OCI-LY1 (cell line): ENCODE measurements at regions not wholly inside any gene's neighbourhood (a gene's known extent, or its start where the extent isn't known, plus 50 kb on each side); places are given as distances from the start of the nearest gene placed in this dataset.

Experiments used
- H2AFZ ChIP-seq: fragments of 200-600 bp; sonication (generic), shearing (Covaris generic); 2 replicates; pipeline ENCODE4 v1.6.0; 2014; ENCODE audit warnings: antibody characterized with exemption, mild to moderate bottlenecking, low read length
- H3F3A ChIP-seq: fragments of 200-600 bp; sonication (generic), shearing (Covaris generic); 2 replicates; pipeline ENCODE4 v1.6.0; 2014; ENCODE audit warnings: mild to moderate bottlenecking, antibody characterized with exemption, low read length, moderate library complexity; ENCODE audit not compliant: insufficient read depth
- H3K27ac ChIP-seq: fragments of 200-600 bp; sonication (generic); 2 replicates; pipeline ENCODE4 v1.5.1; 2014; ENCODE audit warnings: low read length, mixed run types, mild to moderate bottlenecking, low read depth; ENCODE audit not compliant: poor library complexity, severe bottlenecking
- H3K27me3 ChIP-seq: fragments of 200-600 bp; sonication (generic); 2 replicates; pipeline ENCODE4 v1.6.0; 2014; ENCODE audit warnings: antibody characterized with exemption, mild to moderate bottlenecking, low read length, moderate library complexity; ENCODE audit not compliant: insufficient read depth
- H3K36me3 ChIP-seq: fragments of 200-600 bp; sonication (generic); 2 replicates; pipeline ENCODE4 v1.6.1; 2014; ENCODE audit warnings: mild to moderate bottlenecking, antibody characterized with exemption, low read length, moderate library complexity, mixed read lengths; ENCODE audit not compliant: insufficient read depth
- H3K4me1 ChIP-seq: fragments of 200-600 bp; sonication (generic); 2 replicates; pipeline ENCODE4 v1.5.1; 2014; ENCODE audit warnings: mild to moderate bottlenecking, low read length, moderate library complexity; ENCODE audit not compliant: insufficient read depth, severe bottlenecking
- H3K4me2 ChIP-seq: fragments of 200-600 bp; sonication (generic), shearing (Covaris generic); 2 replicates; pipeline ENCODE4 v1.6.1; 2014; ENCODE audit warnings: low read length
- H3K4me3 ChIP-seq: fragments of 200-600 bp; sonication (generic); 2 replicates; pipeline ENCODE4 v1.5.1; 2014; ENCODE audit warnings: low read length, low read depth, mild to moderate bottlenecking, mixed read lengths; ENCODE audit not compliant: poor library complexity, severe bottlenecking
- H3K79me2 ChIP-seq: fragments of 200-600 bp; shearing (Covaris generic); 2 replicates; pipeline ENCODE4 v1.6.1; 2016; ENCODE audit warnings: mixed run types, low read length, mixed read lengths; ENCODE audit not compliant: insufficient read depth
- H3K9ac ChIP-seq: fragments of 200-600 bp; sonication (generic), shearing (Covaris generic); 2 replicates; pipeline ENCODE4 v1.6.1; 2014; ENCODE audit warnings: mild to moderate bottlenecking, low read length, mixed read lengths
- H3K9me2 ChIP-seq: fragments of 200-600 bp; sonication (generic), shearing (Covaris generic); 2 replicates; pipeline ENCODE4 v1.6.1; 2014; ENCODE audit warnings: low read depth, mild to moderate bottlenecking, low read length, mixed read lengths
- H3K9me3 ChIP-seq: fragments of 200-600 bp; shearing (Covaris generic); 2 replicates; pipeline ENCODE4 v1.6.1; 2014; ENCODE audit warnings: low read length, mixed read lengths
- H4K20me1 ChIP-seq: fragments of 200-600 bp; sonication (generic), shearing (Covaris generic); 2 replicates; pipeline ENCODE4 v1.6.0; 2016; ENCODE audit warnings: mild to moderate bottlenecking, low read length; ENCODE audit not compliant: insufficient read depth
- CTCF ChIP-seq: fragments of 200-600 bp; sonication (generic), shearing (Covaris generic); IDR thresholded peaks from 2 replicates; pipeline ENCODE4 v1.5.1; 2017; ENCODE audit warnings: mild to moderate bottlenecking, antibody characterized with exemption, low read length, moderate library complexity, mixed read lengths
- EZH2 ChIP-seq: fragments of 200-600 bp; sonication (generic), shearing (Covaris generic); IDR thresholded peaks from 2 replicates; pipeline ENCODE4 v1.8.0; 2017; ENCODE audit warnings: borderline replicate concordance, mixed run types, mild to moderate bottlenecking, antibody characterized with exemption, low read length, moderate library complexity, mixed read lengths

GRCh38 chr9:102087141-102087540, 348.7 kb upstream of the GRIN3A start:
- TF ChIP-seq CTCF (no peak), EZH2 (no peak)
- no peak overlapping the region for H3K4me2 ChIP-seq
- no peaks in the 10 kb centered on the region for H3K4me1 ChIP-seq
- H3K79me2 ChIP-seq = no peaks in the 10 kb centered on the region
- no peaks in the 10 kb centered on the region for H3K9me3 ChIP-seq
- H3K36me3 ChIP-seq = no peaks in the 10 kb centered on the region
- no peak overlapping the region for H3K9ac ChIP-seq
- no peak overlapping the region for H3K4me3 ChIP-seq
- no peak overlapping the region for H3K27ac ChIP-seq
- H4K20me1 ChIP-seq = no peaks in the 10 kb centered on the region
- no peaks in the 10 kb centered on the region for H3K9me2 ChIP-seq
- no peak overlapping the region for H2AFZ ChIP-seq
- no peaks in the 10 kb centered on the region for H3K27me3 ChIP-seq
- H3F3A ChIP-seq = no peaks in the 10 kb centered on the region

- Histone ChIP-seq H3K9ac (no peak overlapping the region), H3K4me1 (no peaks in the 10 kb centered on the region), H3K27me3 (no peaks in the 10 kb centered on the region), H3K4me2 (no peak overlapping the region), H3K9me3 (no peaks in the 10 kb centered on the region), H3K27ac (no peak overlapping the region), H3K36me3 (no peaks in the 10 kb centered on the region), H3F3A (no peaks in the 10 kb centered on the region), H2AFZ (no peak overlapping the region), H3K9me2 (no peaks in the 10 kb centered on the region), H3K79me2 (no peaks in the 10 kb centered on the region), H3K4me3 (no peak overlapping the region), H4K20me1 (no peaks in the 10 kb centered on the region)
- TF ChIP-seq EZH2 (no peak), CTCF (no peak)
These were observed 347.1 kb upstream of the GRIN3A start for GRCh38 chr9:102085548-102085947.

- Histone ChIP-seq H3K9me2 (no peaks in the 10 kb centered on the region), H3K36me3 (no peaks in the 10 kb centered on the region), H3F3A (no peaks in the 10 kb centered on the region), H3K79me2 (no peaks in the 10 kb centered on the region), H3K27ac (no peak overlapping the region), H3K4me1 (no peaks in the 10 kb centered on the region), H3K4me3 (no peak overlapping the region), H3K9ac (no peak overlapping the region), H2AFZ (no peak overlapping the region), H3K9me3 (no peaks in the 10 kb centered on the region), H3K27me3 (no peaks in the 10 kb centered on the region), H4K20me1 (no peaks in the 10 kb centered on the region), H3K4me2 (no peak overlapping the region)
- TF ChIP-seq CTCF (no peak), EZH2 (no peak)
These were observed 333.8 kb upstream of the GRIN3A start for GRCh38 chr9:102072059-102072764.
